HUES6 (cell line): ENCODE measurements at regions not wholly inside any gene's neighbourhood (a gene's known extent, or its start where the extent isn't known, plus 50 kb on each side); places are given as distances from the start of the nearest gene placed in this dataset.

Experiments
- H3K27ac ChIP-seq: 2 replicates; pipeline ENCODE4 v1.7.0; 2013; ENCODE audit warnings: low read depth, mild to moderate bottlenecking, low read length, inconsistent platforms
- H3K27me3 ChIP-seq: 2 replicates; pipeline ENCODE4 v1.6.1; 2013; ENCODE audit warnings: low read length; ENCODE audit not compliant: control insufficient read depth, insufficient read depth
- H3K36me3 ChIP-seq: 2 replicates; pipeline ENCODE4 v1.6.1; 2013; ENCODE audit warnings: low read length; ENCODE audit not compliant: control insufficient read depth, insufficient read depth
- H3K4me1 ChIP-seq: 2 replicates; pipeline ENCODE4 v1.6.1; 2013; ENCODE audit warnings: low read length; ENCODE audit not compliant: control insufficient read depth, insufficient read depth
- H3K4me3 ChIP-seq: 2 replicates; pipeline ENCODE4 v1.5.1; 2013; ENCODE audit warnings: low read depth, low read length
- H3K9ac ChIP-seq: one replicate; pipeline ENCODE4 v1.6.1; 2013; ENCODE audit warnings: mild to moderate bottlenecking, low read length
- H3K9me3 ChIP-seq: 2 replicates; pipeline ENCODE4 v1.6.1; 2013; ENCODE audit warnings: low read depth, low read length; ENCODE audit not compliant: control insufficient read depth, insufficient read depth

- Histone ChIP-seq H3K36me3 (no peaks in the 10 kb centered on the region), H3K27me3 (no peaks in the 10 kb centered on the region), H3K4me3 (no peak overlapping the region), H3K4me1 (no peaks in the 10 kb centered on the region), H3K27ac (no peak overlapping the region), H3K9me3 (no peaks in the 10 kb centered on the region), H3K9ac (no peak overlapping the region)
Observed at GRCh38 chr11:95717314-95717713, 72.3 kb downstream of the FAM76B start.

DNA sequence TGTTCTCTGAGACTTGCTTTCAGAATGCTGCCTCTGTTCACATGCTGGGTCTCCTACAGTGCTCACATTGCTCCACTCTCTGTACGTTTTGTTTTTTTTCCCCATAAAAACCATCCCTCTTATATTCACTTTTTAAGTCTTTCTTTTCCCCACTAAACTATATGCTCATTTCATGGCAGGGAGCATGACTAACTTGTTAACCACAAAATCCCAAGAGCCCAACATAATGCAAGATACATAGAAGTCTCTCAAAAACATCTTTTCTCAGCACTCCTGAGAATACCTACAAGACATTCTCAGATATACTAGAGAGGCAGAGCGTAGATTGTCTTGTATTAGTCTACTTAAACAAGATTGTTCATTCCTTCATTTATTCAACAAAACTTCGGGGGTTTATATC, 73.3 kb downstream of the FAM76B start:
- H3K27ac ChIP-seq, result no peak overlapping the region
- H3K9ac ChIP-seq, result no peak overlapping the region
- no peaks in the 10 kb centered on the region for H3K27me3 ChIP-seq
- H3K4me1 ChIP-seq, result no peaks in the 10 kb centered on the region
- H3K36me3 ChIP-seq, result no peaks in the 10 kb centered on the region
- H3K9me3 ChIP-seq, result no peaks in the 10 kb centered on the region
- H3K4me3 ChIP-seq, result no peak overlapping the region

GRCh38 chr11:95715777-95716241, 73.8 kb downstream of the FAM76B start:
- Histone ChIP-seq H3K9ac (no peak overlapping the region), H3K4me1 (no peaks in the 10 kb centered on the region), H3K27ac (no peak overlapping the region), H3K9me3 (no peaks in the 10 kb centered on the region), H3K27me3 (no peaks in the 10 kb centered on the region), H3K4me3 (no peak overlapping the region), H3K36me3 (no peaks in the 10 kb centered on the region)

- Histone ChIP-seq H3K4me1 (no peaks in the 10 kb centered on the region), H3K4me3 (no peak overlapping the region), H3K9ac (no peak overlapping the region)
Observed at GRCh38 chr11:95714843-95715776, 74.5 kb downstream of the FAM76B start.

DNA sequence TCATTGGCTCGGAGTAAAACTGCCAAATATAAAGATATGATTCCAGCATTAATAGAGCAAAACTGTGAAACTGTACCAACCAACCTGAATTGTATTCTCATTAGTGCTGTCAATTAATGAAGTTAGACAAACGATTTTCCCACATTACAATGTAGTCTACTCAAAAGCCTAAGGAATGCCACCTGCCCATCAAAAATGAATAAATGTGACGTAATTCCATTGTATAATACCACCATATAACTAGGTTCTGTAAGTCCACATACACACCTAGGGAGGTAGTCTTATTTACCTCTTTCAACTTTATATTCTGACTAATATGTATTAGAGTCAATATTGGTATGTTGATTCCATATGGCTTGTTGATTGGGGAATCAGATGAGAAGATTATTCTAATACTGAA, 76.2 kb downstream of the FAM76B start:
- H3K4me1 ChIP-seq, result no peaks in the 10 kb centered on the region

More at GRCh38 chr11:95714843-95715776, 74.5 kb downstream of the FAM76B start:
- Histone ChIP-seq H3K9me3 (no peaks in the 10 kb centered on the region), H3K36me3 (no peaks in the 10 kb centered on the region), H3K27me3 (no peaks in the 10 kb centered on the region), H3K27ac (no peak overlapping the region)

DNA sequence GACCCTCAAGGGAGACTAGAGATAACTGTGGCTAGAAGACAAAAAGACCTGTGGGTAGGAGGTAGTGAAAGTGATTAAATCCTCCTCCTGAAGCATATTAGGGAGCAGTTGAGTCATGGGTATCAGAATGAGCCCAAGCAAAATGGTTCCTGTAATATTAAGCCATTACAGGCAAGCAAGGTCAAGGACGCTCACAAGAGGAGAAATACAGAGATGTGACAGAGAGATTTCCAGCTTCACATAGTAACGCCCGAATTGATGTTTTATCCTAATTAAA, 77.7 kb downstream of the FAM76B start:
- no peaks in the 10 kb centered on the region for H3K4me1 ChIP-seq
- H3K9ac ChIP-seq, result no peak overlapping the region
- no peaks in the 10 kb centered on the region for H3K27me3 ChIP-seq
- no peaks in the 10 kb centered on the region for H3K9me3 ChIP-seq
- no peak overlapping the region for H3K27ac ChIP-seq
- no peaks in the 10 kb centered on the region for H3K36me3 ChIP-seq
- H3K4me3 ChIP-seq, result no peak overlapping the region

More for the DNA sequence above, 76.2 kb downstream of the FAM76B start:
- no peak overlapping the region for H3K4me3 ChIP-seq
- H3K27me3 ChIP-seq, result no peaks in the 10 kb centered on the region
- H3K9me3 ChIP-seq, result no peaks in the 10 kb centered on the region
- no peaks in the 10 kb centered on the region for H3K36me3 ChIP-seq
- no peak overlapping the region for H3K9ac ChIP-seq
- H3K27ac ChIP-seq, result no peak overlapping the region

DNA sequence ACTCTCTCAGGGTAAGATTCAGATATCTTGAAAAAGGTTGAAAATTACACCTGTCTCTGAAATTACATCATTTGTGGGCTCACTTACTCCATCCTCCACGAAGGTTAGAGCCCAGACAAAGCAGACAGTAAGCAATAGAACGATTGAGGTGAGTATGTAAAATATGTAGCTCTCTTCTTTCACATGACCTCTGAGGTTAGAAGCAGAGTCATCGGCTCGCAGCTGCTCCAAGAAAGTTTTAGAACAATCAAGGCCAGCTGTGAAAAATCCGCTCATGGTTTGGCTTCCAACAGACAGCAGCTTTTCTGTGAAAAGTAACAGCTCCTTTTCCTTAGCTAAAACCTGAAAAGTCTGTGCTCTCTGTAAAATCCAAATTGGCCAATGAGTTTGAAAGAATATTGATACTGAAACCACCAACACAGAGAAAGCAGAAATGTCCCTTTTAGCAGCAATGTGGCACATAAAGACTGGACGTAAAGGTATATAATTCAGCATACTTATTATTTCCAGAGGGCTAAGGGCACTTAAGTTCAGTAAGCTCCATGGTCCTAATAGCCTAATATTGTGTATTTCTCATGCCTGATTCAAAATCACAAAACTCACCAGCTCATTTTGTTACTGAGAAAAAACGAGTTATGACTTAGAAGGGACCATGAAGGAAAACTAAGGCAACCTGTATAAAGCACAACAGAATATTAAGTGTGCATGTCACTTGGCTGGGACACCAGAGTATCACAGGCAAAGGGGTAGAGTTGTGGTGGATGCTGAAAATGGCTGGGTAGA, 78.2 kb downstream of the FAM76B start:
- H3K4me3 ChIP-seq, result no peak overlapping the region

DNA sequence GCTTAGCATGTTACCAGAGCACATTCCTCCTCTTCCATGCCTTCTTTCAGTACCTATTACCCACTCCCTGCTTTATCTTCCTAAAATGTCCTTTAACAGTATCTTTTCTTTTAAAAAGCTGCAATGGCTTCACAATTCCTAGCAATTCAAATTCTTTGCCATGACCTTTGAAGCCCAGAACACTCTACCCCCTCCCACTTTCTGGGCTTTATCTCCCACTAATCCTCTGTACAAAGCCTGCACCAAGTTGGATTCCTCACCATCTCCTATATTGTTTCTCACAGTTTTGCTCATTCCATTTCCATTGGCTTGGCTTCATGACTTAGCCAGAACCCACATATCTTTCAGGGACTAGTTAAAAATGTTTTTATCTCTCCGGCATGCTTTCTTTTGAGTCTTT, 80.9 kb downstream of the FAM76B start:
- H3K4me1 ChIP-seq, result no peaks in the 10 kb centered on the region
- no peaks in the 10 kb centered on the region for H3K36me3 ChIP-seq
- no peak overlapping the region for H3K9ac ChIP-seq
- H3K27ac ChIP-seq, result no peak overlapping the region
- H3K27me3 ChIP-seq, result no peaks in the 10 kb centered on the region
- no peaks in the 10 kb centered on the region for H3K9me3 ChIP-seq
- H3K4me3 ChIP-seq, result no peak overlapping the region

More for the DNA sequence above, 78.2 kb downstream of the FAM76B start:
- H3K27me3 ChIP-seq, result no peaks in the 10 kb centered on the region
- no peak overlapping the region for H3K27ac ChIP-seq
- no peaks in the 10 kb centered on the region for H3K4me1 ChIP-seq
- H3K9ac ChIP-seq, result no peak overlapping the region
- H3K9me3 ChIP-seq, result no peaks in the 10 kb centered on the region
- H3K36me3 ChIP-seq, result no peaks in the 10 kb centered on the region

- no peaks in the 10 kb centered on the region for H3K27me3 ChIP-seq
- H3K4me3 ChIP-seq, result no peak overlapping the region
- no peak overlapping the region for H3K9ac ChIP-seq
- H3K9me3 ChIP-seq, result no peaks in the 10 kb centered on the region
- no peaks in the 10 kb centered on the region for H3K36me3 ChIP-seq
- H3K27ac ChIP-seq, result no peak overlapping the region
- no peaks in the 10 kb centered on the region for H3K4me1 ChIP-seq
Observed at GRCh38 chr11:95706974-95707387, 82.6 kb downstream of the FAM76B start.

GRCh38 chr11:95705485-95706124, 84.0 kb downstream of the FAM76B start:
- H3K9ac ChIP-seq, result no peak overlapping the region
- H3K27ac ChIP-seq, result no peak overlapping the region
- H3K36me3 ChIP-seq, result no peaks in the 10 kb centered on the region
- no peaks in the 10 kb centered on the region for H3K4me1 ChIP-seq
- no peaks in the 10 kb centered on the region for H3K9me3 ChIP-seq
- H3K4me3 ChIP-seq, result no peak overlapping the region
- H3K27me3 ChIP-seq, result no peaks in the 10 kb centered on the region

DNA sequence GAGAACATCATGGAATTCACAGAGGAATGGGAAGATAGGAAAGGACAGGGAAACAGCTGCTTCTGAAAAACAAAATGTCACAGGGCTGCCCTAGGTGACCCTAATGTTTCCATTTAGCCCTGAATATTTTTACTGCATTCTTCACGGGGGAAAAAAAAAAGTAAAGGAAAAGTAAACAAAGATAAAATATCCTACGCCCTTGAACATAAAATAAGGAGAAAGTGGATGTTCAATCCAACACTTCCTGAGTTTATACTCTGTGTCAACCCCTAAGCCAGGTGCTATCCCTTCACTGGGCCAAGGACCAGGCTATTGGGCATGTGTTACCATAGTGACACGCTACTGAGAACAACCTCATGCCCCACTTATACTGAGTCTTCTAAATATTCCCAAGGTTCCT, 84.7 kb downstream of the FAM76B start:
- Histone ChIP-seq H3K9me3 (no peaks in the 10 kb centered on the region), H3K27ac (no peak overlapping the region), H3K27me3 (no peaks in the 10 kb centered on the region), H3K4me3 (no peak overlapping the region), H3K4me1 (no peaks in the 10 kb centered on the region), H3K36me3 (no peaks in the 10 kb centered on the region), H3K9ac (no peak overlapping the region)
